BLaER1 (cell line): ENCODE measurements at regions not wholly inside any gene's neighbourhood (a gene's known extent, or its start where the extent isn't known, plus 50 kb on each side); places are given as distances from the start of the nearest gene placed in this dataset.

Source experiments
- H3K27ac ChIP-seq: shearing (Covaris generic); formaldehyde crosslinking; 2 replicates; pipeline ENCODE4 v1.8.1; 2022
- H3K27me3 ChIP-seq: shearing (Covaris generic); formaldehyde crosslinking; 2 replicates; pipeline ENCODE4 v1.8.1; 2022
- H3K36me3 ChIP-seq: shearing (Covaris generic); formaldehyde crosslinking; 2 replicates; pipeline ENCODE4 v1.8.1; 2022
- H3K4me1 ChIP-seq: shearing (Covaris generic); formaldehyde crosslinking; 2 replicates; pipeline ENCODE4 v1.8.1; 2022
- H3K4me2 ChIP-seq: shearing (Covaris generic); formaldehyde crosslinking; 2 replicates; pipeline ENCODE4 v1.8.1; 2022
- H3K4me3 ChIP-seq: shearing (Covaris generic); formaldehyde crosslinking; 2 replicates; pipeline ENCODE4 v1.8.1; 2022
- H3K9ac ChIP-seq: shearing (Covaris generic); formaldehyde crosslinking; 2 replicates; pipeline ENCODE4 v1.8.1; 2022
- H3K9me3 ChIP-seq: shearing (Covaris generic); formaldehyde crosslinking; 2 replicates; pipeline ENCODE4 v1.8.1; 2022
- H4K20me1 ChIP-seq: shearing (Covaris generic); formaldehyde crosslinking; 2 replicates; pipeline ENCODE4 v1.8.1; 2022
- Cebpa-rat ChIP-seq: shearing (Covaris generic); IDR thresholded peaks from 2 replicates; pipeline ENCODE4 v1.8.1; 2022

DNA sequence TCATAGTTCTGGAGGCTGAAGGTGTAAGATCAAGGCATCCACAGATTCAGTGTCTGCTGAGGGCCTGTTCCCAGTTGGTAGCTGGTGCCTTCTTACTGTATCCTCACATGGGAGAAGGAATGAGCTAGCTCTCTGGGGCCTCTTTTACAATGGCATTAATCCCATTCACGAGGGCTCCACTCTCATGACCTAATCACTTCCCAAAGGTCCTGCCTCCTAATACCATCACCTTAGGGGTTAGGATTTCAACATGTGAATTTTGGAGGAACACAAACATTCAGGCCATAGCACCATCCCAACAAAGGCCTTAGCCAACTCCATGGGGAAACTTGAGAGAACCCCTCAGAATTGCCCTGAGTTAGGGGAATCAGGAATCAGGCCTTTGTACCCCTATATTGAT lies 66.1 kb upstream of the CREB5 start:
- Histone ChIP-seq H4K20me1 (no peaks in the 10 kb centered on the region), H3K36me3 (no peaks in the 10 kb centered on the region), H3K4me1 (no peaks in the 10 kb centered on the region), H3K27ac (no peak overlapping the region), H3K27me3 (no peaks in the 10 kb centered on the region), H3K4me3 (no peak overlapping the region), H3K9me3 (no peaks in the 10 kb centered on the region), H3K9ac (no peak overlapping the region), H3K4me2 (no peak overlapping the region)
- no peak for TF ChIP-seq Cebpa-rat

GRCh38 chr7:28346676-28347363 lies 65.5 kb upstream of the CREB5 start:
- H3K27me3 ChIP-seq = no peaks in the 10 kb centered on the region
- no peaks in the 10 kb centered on the region for H4K20me1 ChIP-seq
- H3K4me1 ChIP-seq = no peaks in the 10 kb centered on the region
- no peak overlapping the region for H3K9ac ChIP-seq
- no peak for TF ChIP-seq Cebpa-rat
- no peak overlapping the region for H3K4me3 ChIP-seq
- H3K9me3 ChIP-seq = no peaks in the 10 kb centered on the region
- no peak overlapping the region for H3K4me2 ChIP-seq
- no peaks in the 10 kb centered on the region for H3K36me3 ChIP-seq
- H3K27ac ChIP-seq = no peak overlapping the region

DNA sequence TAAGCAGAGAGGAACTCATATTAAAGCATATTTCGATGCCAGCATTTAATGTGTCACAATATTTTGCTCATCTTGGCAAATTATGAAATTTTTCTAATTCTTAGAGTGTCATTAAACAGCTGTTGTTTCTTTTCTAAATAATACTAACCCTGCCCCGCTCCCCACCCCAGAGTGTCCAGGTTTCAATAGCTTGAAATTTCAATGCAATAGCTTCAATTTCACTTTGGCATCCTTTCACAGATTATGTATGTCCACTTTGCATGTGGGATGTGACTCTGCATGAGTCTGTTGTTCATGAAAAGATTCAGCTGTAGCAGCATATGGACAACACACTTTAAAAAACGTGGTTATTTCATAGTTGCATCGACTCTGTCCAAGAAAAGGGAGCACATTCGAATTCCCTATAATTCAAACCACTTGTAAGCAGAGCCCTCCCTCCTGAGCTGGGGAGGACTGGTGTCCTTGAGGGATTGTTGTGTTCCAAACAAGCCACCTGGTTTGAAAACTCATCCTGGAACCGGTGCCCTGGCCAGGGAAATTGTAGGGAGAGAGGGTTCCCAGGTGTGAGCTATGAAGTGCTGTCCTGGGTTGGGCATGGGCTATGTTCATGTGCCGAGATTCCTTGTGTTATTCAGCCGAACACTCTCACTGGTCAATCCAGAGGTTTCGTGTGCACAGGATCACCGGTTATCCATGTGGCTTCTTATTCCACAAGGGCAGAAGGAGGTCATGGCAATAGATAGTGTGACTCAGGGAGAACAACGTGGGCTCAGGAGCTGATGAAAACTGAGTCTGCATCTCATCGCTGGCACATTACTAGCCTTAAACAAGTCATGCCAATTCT lies 64.6 kb upstream of the CREB5 start:
- H3K36me3 ChIP-seq = no peaks in the 10 kb centered on the region
- no peak overlapping the region for H3K9ac ChIP-seq
- H3K4me1 ChIP-seq = no peaks in the 10 kb centered on the region
- no peak overlapping the region for H3K4me3 ChIP-seq
- H3K4me2 ChIP-seq = no peak overlapping the region
- no peaks in the 10 kb centered on the region for H3K9me3 ChIP-seq
- no peak for TF ChIP-seq Cebpa-rat
- no peak overlapping the region for H3K27ac ChIP-seq
- no peaks in the 10 kb centered on the region for H4K20me1 ChIP-seq
- no peaks in the 10 kb centered on the region for H3K27me3 ChIP-seq

- Histone ChIP-seq H3K27ac (no peak overlapping the region), H3K36me3 (no peaks in the 10 kb centered on the region), H3K4me2 (no peak overlapping the region), H3K9me3 (no peaks in the 10 kb centered on the region; the same call in 1 of the 2 replicates), H3K4me3 (no peak overlapping the region), H3K27me3 (no peaks in the 10 kb centered on the region), H3K4me1 (no peaks in the 10 kb centered on the region), H3K9ac (no peak overlapping the region), H4K20me1 (no peaks in the 10 kb centered on the region)
- TF ChIP-seq Cebpa-rat = no peak
Measured at GRCh38 chr7:28348636-28349035, 63.7 kb upstream of the CREB5 start.

GRCh38 chr7:28349637-28350036 lies 62.7 kb upstream of the CREB5 start:
- H3K9me3 ChIP-seq = no peaks in the 10 kb centered on the region; the same call in 1 of the 2 replicates
- no peaks in the 10 kb centered on the region for H3K36me3 ChIP-seq
- no peak overlapping the region for H3K9ac ChIP-seq
- H3K4me3 ChIP-seq = no peak overlapping the region
- H3K27me3 ChIP-seq = no peaks in the 10 kb centered on the region
- H4K20me1 ChIP-seq = no peaks in the 10 kb centered on the region
- H3K27ac ChIP-seq = no peak overlapping the region
- no peak overlapping the region for H3K4me2 ChIP-seq
- no peak for TF ChIP-seq Cebpa-rat
- no peaks in the 10 kb centered on the region for H3K4me1 ChIP-seq

GRCh38 chr7:28350662-28351061 lies 61.7 kb upstream of the CREB5 start:
- Histone ChIP-seq H3K27ac (no peak overlapping the region), H3K9me3 (no peaks in the 10 kb centered on the region; the same call in 1 of the 2 replicates), H3K36me3 (no peaks in the 10 kb centered on the region), H3K4me1 (no peaks in the 10 kb centered on the region), H3K4me2 (no peak overlapping the region), H3K27me3 (no peaks in the 10 kb centered on the region), H3K9ac (no peak overlapping the region), H4K20me1 (no peaks in the 10 kb centered on the region), H3K4me3 (no peak overlapping the region)
- TF ChIP-seq Cebpa-rat = no peak

- Histone ChIP-seq H3K36me3 (no peaks in the 10 kb centered on the region), H3K9ac (no peak overlapping the region), H3K4me1 (no peaks in the 10 kb centered on the region), H3K4me2 (no peak overlapping the region), H3K4me3 (no peak overlapping the region), H3K9me3 (no peaks in the 10 kb centered on the region; the same call in 1 of the 2 replicates), H4K20me1 (no peaks in the 10 kb centered on the region), H3K27me3 (no peaks in the 10 kb centered on the region), H3K27ac (no peak overlapping the region)
- no peak for TF ChIP-seq Cebpa-rat
Measured at GRCh38 chr7:28351450-28351849, 60.9 kb upstream of the CREB5 start.

DNA sequence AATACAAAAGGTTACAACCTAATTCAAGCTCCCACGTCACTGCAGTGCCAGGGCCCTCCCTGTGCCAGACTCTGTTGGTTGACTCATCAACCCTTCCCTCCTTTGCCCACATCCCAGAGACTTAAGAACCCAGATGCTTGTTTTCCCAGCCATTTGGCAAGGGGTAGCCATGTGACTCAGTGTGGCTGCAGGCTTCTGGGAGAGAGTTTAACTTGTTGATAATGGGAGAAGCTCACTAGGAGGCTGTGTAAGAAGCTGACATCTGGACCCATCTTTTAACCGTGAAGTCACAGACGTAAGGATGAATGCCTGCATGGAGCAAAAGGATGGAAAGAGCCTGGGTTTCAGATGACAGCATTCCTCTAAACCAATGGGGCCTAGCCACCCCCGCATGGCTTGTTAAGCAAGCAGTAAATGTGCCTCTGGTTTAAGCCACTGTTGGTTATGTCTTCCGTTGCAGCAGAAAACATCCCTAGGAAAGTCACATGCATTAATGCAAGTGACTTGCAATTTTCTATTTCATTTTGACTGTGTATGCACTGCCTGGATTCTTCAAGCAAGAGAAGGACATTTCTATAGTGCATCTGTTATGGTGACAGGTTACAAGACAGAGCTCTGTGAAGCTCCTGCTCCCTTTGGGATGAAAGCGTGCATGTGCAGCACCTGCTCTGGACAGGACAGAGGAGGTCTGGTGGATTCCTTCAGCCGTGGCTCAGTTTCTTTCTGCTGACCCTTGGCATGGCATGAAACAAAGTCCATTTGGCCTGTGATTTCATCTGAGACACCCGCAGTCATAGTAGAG lies 57.5 kb upstream of the CREB5 start:
- no peaks in the 10 kb centered on the region for H3K4me1 ChIP-seq
- TF ChIP-seq Cebpa-rat = no peak
- no peak overlapping the region for H3K27ac ChIP-seq
- no peak overlapping the region for H3K4me2 ChIP-seq
- H3K4me3 ChIP-seq = no peak overlapping the region
- H3K36me3 ChIP-seq = no peaks in the 10 kb centered on the region
- no peaks in the 10 kb centered on the region for H4K20me1 ChIP-seq
- no peaks in the 10 kb centered on the region for H3K27me3 ChIP-seq
- H3K9ac ChIP-seq = no peak overlapping the region
- no peaks in the 10 kb centered on the region; the same call in 1 of the 2 replicates for H3K9me3 ChIP-seq

- no peak for TF ChIP-seq Cebpa-rat
Measured at GRCh38 chr7:28355635-28356319, 56.5 kb upstream of the CREB5 start.

More at GRCh38 chr7:28355635-28356319, 56.5 kb upstream of the CREB5 start:
- no peaks in the 10 kb centered on the region for H3K27me3 ChIP-seq
- no peaks in the 10 kb centered on the region for H3K36me3 ChIP-seq
- no peak overlapping the region for H3K4me2 ChIP-seq
- H3K4me3 ChIP-seq = no peak overlapping the region
- no peaks in the 10 kb centered on the region for H4K20me1 ChIP-seq
- H3K9ac ChIP-seq = no peak overlapping the region
- no peak overlapping the region for H3K27ac ChIP-seq
- H3K9me3 ChIP-seq = no peaks in the 10 kb centered on the region; the same call in 1 of the 2 replicates
- H3K4me1 ChIP-seq = 0 out of 2 replicates have a peak, but pooled peaks cover under 1% of the 10 kb centered on the region
